Cardiac muscle cell (in vitro differentiated cells and primary cell): ENCODE measurements at regions not wholly inside any gene's neighbourhood (a gene's known extent, or its start where the extent isn't known, plus 50 kb on each side); places are given as distances from the start of the nearest gene placed in this dataset.
A peak's percentile ranks its signal among the peaks of the same experiment; 100 is the strongest.

ENCODE experiments used
- DNase-seq, 2 donors: peaks; one replicate each; pipeline versions ENCODE4 v3.0.0 to v3.0.0-alpha.2; 2010 to 2017; ENCODE audit warnings: low read depth in 1 of 2, low spot score in 1 of 2
- H3K27ac ChIP-seq: fragments of 200-600 bp; sonication (generic); 2 replicates; pipeline ENCODE4 v1.5.1; 2016
- H3K27me3 ChIP-seq: fragments of 200-600 bp; sonication (generic); 2 replicates; pipeline ENCODE4 v1.6.0; 2016; ENCODE audit warnings: control low read depth
- H3K36me3 ChIP-seq: fragments of 200-600 bp; sonication (generic); 2 replicates; pipeline ENCODE4 v1.5.1; 2016; ENCODE audit warnings: control low read depth
- H3K4me1 ChIP-seq: fragments of 200-600 bp; sonication (generic); 2 replicates; pipeline ENCODE4 v1.8.1; 2017; ENCODE audit warnings: low read depth, mild to moderate bottlenecking, mixed run types
- H3K4me3 ChIP-seq: fragments of 200-600 bp; sonication (generic); 2 replicates; pipeline ENCODE4 v1.5.1; 2016; ENCODE audit warnings: mild to moderate bottlenecking
- H3K9me3 ChIP-seq: fragments of 200-600 bp; sonication (generic); 2 replicates; pipeline ENCODE4 v1.5.1; 2017; ENCODE audit warnings: low read depth, mild to moderate bottlenecking, control low read depth
- CTCF ChIP-seq: IDR thresholded peaks from 2 replicates; pipeline ENCODE4 v1.5.1; 2012; ENCODE audit warnings: low read depth, mild to moderate bottlenecking, low read length

DNA sequence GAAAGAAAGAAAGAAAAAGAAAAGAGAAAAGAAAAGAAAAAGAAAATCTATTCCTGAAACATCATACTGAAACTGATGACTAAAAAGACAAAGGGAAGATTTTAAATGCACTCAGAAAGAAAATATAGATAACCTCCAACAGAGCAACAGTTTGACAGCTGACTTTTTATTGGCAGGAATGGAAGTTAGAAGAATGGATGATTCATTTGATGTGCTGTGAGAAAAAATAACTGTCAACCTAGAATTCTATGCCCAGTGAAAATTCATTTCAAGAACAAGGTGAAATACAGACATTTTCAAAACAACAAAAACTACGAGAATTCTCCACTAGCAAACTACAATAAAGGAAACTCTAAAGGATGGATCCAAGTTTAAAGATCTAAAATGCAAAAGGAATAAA, 50.5 kb upstream of the HSPA12A start:
- H3K9me3 ChIP-seq: no peaks in the 10 kb centered on the region
- H3K36me3 ChIP-seq: no peaks in the 10 kb centered on the region
- peaks cover 3% of the 10 kb centered on the region for H3K4me1 ChIP-seq
- DNase-seq: no peak
- H3K4me3 ChIP-seq: no peak overlapping the region
- H3K27me3 ChIP-seq: peaks cover 8% of the 10 kb centered on the region
- TF ChIP-seq CTCF: no peak
- H3K27ac ChIP-seq: no peak overlapping the region

DNA sequence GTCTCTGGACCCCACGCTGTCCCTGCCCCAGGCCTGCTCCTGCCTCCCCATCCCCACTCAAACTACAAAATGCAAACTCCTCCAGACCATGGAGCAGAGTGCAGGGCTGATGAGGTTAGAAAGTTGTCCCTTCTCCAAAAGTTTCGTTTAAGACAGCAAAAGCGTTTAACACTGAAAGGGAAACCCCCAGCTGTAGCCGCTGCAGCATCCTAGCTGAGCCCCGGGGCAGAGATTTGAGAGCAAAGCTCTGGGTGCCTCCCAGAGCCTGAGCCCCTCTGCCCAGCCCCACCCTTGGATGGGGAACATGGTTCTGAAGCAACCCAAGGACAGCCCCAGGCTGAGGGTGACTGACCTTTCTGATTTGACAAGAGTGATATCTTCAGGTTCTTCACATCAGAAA, 52.8 kb upstream of the ENO4 start:
- no peak overlapping the region for H3K27ac ChIP-seq
- H3K9me3 ChIP-seq: no peaks in the 10 kb centered on the region
- no peak overlapping the region for H3K4me3 ChIP-seq
- DNase-seq: no peak
- no peaks in the 10 kb centered on the region for H3K36me3 ChIP-seq
- TF ChIP-seq CTCF: no peak
- peaks cover 3% of the 10 kb centered on the region for H3K4me1 ChIP-seq
- H3K27me3 ChIP-seq: peaks cover 20% of the 10 kb centered on the region

GRCh38 chr10:116796910-116797513, 52.3 kb upstream of the ENO4 start:
- H3K27ac ChIP-seq: no peak overlapping the region
- peaks cover 20% of the 10 kb centered on the region for H3K27me3 ChIP-seq
- H3K9me3 ChIP-seq: no peaks in the 10 kb centered on the region
- peak; percentile 98 for TF ChIP-seq CTCF
- H3K4me1 ChIP-seq: peaks cover 3% of the 10 kb centered on the region
- H3K4me3 ChIP-seq: no peak overlapping the region
- peak; percentile 76 to 89 for DNase-seq
- no peaks in the 10 kb centered on the region for H3K36me3 ChIP-seq

DNA sequence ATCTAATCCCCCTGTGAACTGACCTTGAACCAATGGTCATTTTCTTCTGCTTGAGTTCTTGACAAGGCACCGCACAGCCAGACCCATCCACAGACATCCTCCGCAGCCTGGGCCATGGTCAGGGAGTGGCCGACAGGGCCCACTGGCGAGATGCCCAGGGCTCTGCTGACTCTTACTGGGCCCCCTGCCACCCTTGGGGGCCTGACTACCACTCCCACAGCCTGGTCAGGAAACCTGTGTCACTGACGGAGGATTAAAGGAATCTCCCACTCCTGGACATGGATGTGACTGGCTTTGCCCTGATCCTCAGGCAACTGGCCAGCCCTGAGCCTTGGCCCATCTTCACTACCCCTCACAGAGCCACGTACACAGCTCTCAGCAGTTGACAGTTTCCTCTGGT, 50.4 kb upstream of the ENO4 start:
- H3K27ac ChIP-seq: no peak overlapping the region
- no peak for TF ChIP-seq CTCF
- peaks cover 3% of the 10 kb centered on the region for H3K4me1 ChIP-seq
- peaks cover 18% of the 10 kb centered on the region for H3K27me3 ChIP-seq
- no peak for DNase-seq
- no peaks in the 10 kb centered on the region for H3K36me3 ChIP-seq
- no peak overlapping the region for H3K4me3 ChIP-seq
- H3K9me3 ChIP-seq: no peaks in the 10 kb centered on the region
